AG10803 (cell line): ENCODE measurements at regions not wholly inside any gene's neighbourhood (a gene's known extent, or its start where the extent isn't known, plus 50 kb on each side); places are given as distances from the start of the nearest gene placed in this dataset.
A peak's percentile ranks its signal among the peaks of the same experiment; 100 is the strongest.

Source experiments
- DNase-seq: peaks from one replicate; pipeline ENCODE4 v3.0.0; 2010; ENCODE audit warnings: low read depth
- H3K4me3 ChIP-seq: 2 replicates; pipeline ENCODE4 v1.5.1; 2011; ENCODE audit warnings: mild to moderate bottlenecking, low read length, control low read depth
- TF ChIP-seq, protein P1 (sequence below): conservative IDR thresholded peaks from 2 replicates; pipeline ENCODE4 v1.5.1; 2011; ENCODE audit warnings: mild to moderate bottlenecking, low read length, control low read depth, inconsistent platforms

DNA sequence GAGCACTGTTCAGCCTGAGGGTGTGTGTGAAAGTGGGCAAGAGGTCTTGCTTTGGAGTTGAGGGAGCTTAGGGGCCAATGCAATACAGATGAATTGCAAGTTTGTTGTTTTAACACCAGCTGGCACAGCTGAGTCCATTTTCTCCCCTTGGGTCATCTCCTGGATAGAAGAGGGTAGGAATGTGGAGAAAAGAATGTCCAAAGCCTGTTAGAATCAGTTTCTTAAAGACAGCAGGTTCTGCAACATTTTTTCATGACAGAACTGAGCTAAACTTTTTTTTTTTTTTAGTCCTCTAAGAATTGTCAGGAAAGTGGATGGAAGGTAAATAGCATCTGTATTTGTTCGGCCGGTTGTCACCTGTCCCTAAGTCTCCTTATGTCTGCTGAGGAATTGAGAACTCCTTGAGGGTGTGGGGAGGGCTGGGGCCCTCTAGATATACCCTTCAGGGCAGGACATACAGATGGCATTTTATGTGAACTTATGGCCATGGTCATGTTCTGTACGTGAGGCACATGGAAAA lies 211.1 kb upstream of the CADM1 start:
- TF ChIP-seq, protein P1, sequence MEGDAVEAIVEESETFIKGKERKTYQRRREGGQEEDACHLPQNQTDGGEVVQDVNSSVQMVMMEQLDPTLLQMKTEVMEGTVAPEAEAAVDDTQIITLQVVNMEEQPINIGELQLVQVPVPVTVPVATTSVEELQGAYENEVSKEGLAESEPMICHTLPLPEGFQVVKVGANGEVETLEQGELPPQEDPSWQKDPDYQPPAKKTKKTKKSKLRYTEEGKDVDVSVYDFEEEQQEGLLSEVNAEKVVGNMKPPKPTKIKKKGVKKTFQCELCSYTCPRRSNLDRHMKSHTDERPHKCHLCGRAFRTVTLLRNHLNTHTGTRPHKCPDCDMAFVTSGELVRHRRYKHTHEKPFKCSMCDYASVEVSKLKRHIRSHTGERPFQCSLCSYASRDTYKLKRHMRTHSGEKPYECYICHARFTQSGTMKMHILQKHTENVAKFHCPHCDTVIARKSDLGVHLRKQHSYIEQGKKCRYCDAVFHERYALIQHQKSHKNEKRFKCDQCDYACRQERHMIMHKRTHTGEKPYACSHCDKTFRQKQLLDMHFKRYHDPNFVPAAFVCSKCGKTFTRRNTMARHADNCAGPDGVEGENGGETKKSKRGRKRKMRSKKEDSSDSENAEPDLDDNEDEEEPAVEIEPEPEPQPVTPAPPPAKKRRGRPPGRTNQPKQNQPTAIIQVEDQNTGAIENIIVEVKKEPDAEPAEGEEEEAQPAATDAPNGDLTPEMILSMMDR: no peak
- no peak for DNase-seq
- H3K4me3 ChIP-seq: no peak overlapping the region

DNA sequence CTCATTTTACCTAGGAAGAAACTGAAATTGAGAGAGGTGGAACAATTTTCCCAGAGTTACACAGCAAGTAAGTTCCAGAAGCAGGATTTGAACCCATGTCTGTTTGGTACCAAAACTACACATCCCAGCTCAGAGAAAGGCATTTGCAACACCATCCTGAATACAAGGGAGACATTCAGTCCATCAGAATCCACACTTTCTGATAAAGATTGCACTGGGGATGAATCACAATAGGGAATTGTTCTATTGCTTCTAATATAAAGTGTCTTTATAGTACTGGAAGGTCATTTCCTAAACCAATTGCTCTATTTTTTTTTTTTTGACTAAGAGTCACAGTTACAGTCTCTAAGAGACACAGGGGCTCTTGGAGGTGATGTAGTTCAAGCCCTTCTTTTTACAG lies 208.1 kb upstream of the CADM1 start:
- no peak overlapping the region for H3K4me3 ChIP-seq
- TF ChIP-seq, protein P1: no peak
- DNase-seq: no peak

DNA sequence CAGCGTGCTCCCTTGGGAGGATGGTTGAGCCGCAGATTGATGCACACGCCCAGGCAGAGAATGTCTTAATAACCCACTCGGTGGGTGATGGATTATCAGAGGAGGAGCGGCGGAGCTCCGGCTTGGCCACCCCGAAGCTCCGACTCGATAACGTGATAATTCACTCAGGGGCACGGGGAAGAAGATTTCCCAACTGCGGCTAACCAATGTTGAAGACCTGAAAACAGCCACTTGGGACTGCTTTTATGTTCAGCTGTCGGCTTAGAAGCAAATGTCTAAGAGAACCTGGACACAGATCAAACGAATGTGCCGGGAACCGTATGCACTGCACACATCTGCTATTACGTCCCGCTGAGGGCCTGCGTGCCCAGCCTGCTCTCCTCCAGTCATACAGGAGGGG lies 206.8 kb upstream of the CADM1 start:
- DNase-seq: peak; percentile 6
- no peak overlapping the region for H3K4me3 ChIP-seq
- TF ChIP-seq, protein P1: no peak

DNA sequence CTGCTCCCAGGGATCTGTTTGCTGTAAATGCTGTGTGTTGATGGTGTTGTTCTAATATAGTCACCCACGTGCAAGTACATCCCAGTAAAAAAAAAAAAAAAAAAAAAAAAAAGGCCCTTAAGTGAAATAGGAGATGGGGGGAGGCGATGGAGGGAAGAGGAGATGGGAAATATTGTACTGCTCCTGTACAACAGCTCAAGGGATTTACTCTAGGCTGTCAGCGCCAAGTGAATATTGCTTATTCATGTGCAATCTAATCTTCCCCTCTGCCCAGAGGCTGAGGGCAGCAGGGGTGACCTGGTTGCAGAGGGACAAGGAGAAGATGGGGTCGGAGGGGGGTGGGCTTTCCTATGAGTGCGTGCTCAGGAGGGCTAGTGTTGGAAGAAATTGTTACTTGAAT lies 206.2 kb upstream of the CADM1 start:
- H3K4me3 ChIP-seq: no peak overlapping the region
- TF ChIP-seq, protein P1: no peak
- no peak for DNase-seq

DNA sequence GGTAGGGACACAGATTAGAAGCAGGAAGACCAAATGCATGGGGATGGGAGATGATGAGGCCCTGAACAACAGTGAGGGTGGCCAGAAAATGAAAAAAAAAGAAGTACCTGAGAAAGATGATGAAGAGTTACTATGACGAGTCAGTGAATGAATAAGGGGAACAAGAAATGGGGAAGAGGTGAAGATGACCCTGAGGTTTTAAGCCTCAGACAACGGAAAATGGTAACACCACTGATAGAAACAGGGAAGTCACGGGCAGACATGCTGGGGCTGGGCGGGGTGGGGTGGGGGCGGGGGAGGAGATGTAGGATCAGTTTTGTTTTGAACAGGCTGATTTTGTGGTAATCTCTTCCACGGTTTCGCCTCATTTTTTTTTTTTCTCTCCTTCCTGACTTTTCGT lies 205.1 kb upstream of the CADM1 start:
- DNase-seq: no peak

GRCh38 chr11:115707180-115707905 lies 203.1 kb upstream of the CADM1 start:
- H3K4me3 ChIP-seq: no peak overlapping the region
- no peak for DNase-seq
- TF ChIP-seq, protein P1: no peak

More for the DNA sequence above, 205.1 kb upstream of the CADM1 start:
- TF ChIP-seq, protein P1: no peak
- no peak overlapping the region for H3K4me3 ChIP-seq

DNA sequence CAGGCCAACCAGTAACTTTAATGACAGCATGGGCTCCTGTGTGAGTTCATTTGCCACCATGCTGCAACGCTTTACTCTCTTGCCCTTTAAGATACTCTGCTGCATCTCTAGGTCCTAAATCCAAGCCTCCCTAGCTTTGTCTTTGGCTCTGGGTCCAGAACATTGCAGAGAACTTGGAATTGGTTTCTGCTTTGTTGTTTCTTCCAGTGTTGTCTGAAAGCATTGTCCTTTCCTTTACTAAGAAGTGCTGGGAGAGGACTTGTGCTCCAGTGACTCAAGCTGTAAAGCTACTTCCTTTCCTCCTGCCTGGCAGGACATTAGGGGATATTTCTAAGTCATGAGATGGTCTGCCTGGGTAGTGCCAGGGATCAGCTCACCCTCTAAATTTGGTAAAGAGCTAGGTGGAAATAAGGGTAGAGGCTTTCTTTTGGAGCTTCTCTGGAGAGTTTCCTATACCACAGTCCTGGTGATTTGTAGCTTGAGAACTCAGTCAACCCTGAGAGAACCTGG lies 202.5 kb upstream of the CADM1 start:
- DNase-seq: no peak
- H3K4me3 ChIP-seq: no peak overlapping the region
- TF ChIP-seq, protein P1: no peak
